GM12878 (cell line): ENCODE measurements at regions not wholly inside any gene's neighbourhood (a gene's known extent, or its start where the extent isn't known, plus 50 kb on each side); places are given as distances from the start of the nearest gene placed in this dataset.

Source experiments
- ATAC-seq: fragments of 200-7000 bp; cut with Tn5 transposase; 3 replicates; pipeline ENCODE4 v1.9.1; 2020; ENCODE audit warnings: mild to moderate bottlenecking, moderate library complexity
- BruUV-seq: library from RNA; stranded (reverse); fragments of 400-500 nt; replicated peaks from 2 replicates; lab custom pipeline; 2021; lab: Mats Ljungman, UMichigan
- CTCF ChIA-PET: fragments of 300-600 bp; sonication (Branson Sonifier 250); formaldehyde crosslinking; extraction: SDS; loops from one replicate; lab custom pipeline; 2021; ENCODE audit warnings: inconsistent platforms; lab: Yijun Ruan, JAX
- POLR2A ChIA-PET: fragments of 350-600 bp; formaldehyde crosslinking; extraction: SDS; loops from one replicate; lab custom pipeline; 2021; ENCODE audit warnings: inconsistent platforms; lab: Charles Lee
- RAD21 ChIA-PET: fragments of 300-600 bp; sonication (Branson Sonifier 250); formaldehyde crosslinking; loops from one replicate; lab custom pipeline; 2023; ENCODE audit warnings: antibody characterized with exemption; ENCODE audit not compliant: unreplicated experiment; lab: Charles Lee
- SMC1A ChIA-PET: fragments of 300-600 bp; sonication (Branson Sonifier 250); formaldehyde crosslinking; loops from one replicate; lab custom pipeline; 2023; ENCODE audit not compliant: unreplicated experiment, uncharacterized antibody; lab: Charles Lee
- DNase-seq: peaks from one replicate; pipeline ENCODE4 v3.0.0-alpha.2; 2011; ENCODE audit warnings: low read depth, low spot score
- FAIRE-seq: peaks from 3 replicates; lab custom pipeline; 2011; peaks lifted over from hg19 to GRCh38; lab: Jason Lieb, UNC
- H2AFZ ChIP-seq: 2 replicates; pipeline ENCODE4 v1.6.0; 2011; ENCODE audit warnings: low read depth, low read length, control low read depth; ENCODE audit not compliant: control insufficient read depth
- H3K27ac ChIP-seq: 2 replicates; pipeline ENCODE4 v1.5.1; 2011; ENCODE audit warnings: control low read depth; ENCODE audit not compliant: control insufficient read depth, insufficient read depth
- H3K27me3 ChIP-seq, 2 experiments: replicated peaks in 1 of 2; 2 replicates each; pipeline versions ENCODE4 v1.6.0 to v1.6.1; 2011; ENCODE audit warnings: low read length in 1 of 2; ENCODE audit not compliant: control insufficient read depth in 2 of 2, insufficient read depth in 2 of 2
- H3K36me3 ChIP-seq, 2 experiments: 2 replicates each; pipeline ENCODE4 v1.5.1; 2011; ENCODE audit warnings: low read length in 1 of 2; ENCODE audit not compliant: control insufficient read depth in 2 of 2, insufficient read depth in 2 of 2
- H3K4me1 ChIP-seq: 2 replicates; pipeline ENCODE4 v1.6.1; 2011; ENCODE audit warnings: mild to moderate bottlenecking, low read length, moderate library complexity, mixed read lengths; ENCODE audit not compliant: control insufficient read depth, insufficient read depth
- H3K4me2 ChIP-seq: 2 replicates; pipeline ENCODE4 v1.6.0; 2011; ENCODE audit warnings: control low read depth; ENCODE audit not compliant: control insufficient read depth, insufficient read depth
- H3K4me3 ChIP-seq: fragments of 200-600 bp; sonication (generic); 2 replicates; pipeline ENCODE4 v1.5.1; 2016
- H3K79me2 ChIP-seq: 2 replicates; pipeline ENCODE4 v1.6.0; 2011; ENCODE audit warnings: low read length; ENCODE audit not compliant: control insufficient read depth, insufficient read depth
- H3K9ac ChIP-seq: 2 replicates; pipeline ENCODE4 v1.8.0; 2011; ENCODE audit warnings: low read length, control low read depth, mixed read lengths; ENCODE audit not compliant: control insufficient read depth, insufficient read depth
- H3K9me3 ChIP-seq: replicated peaks from 3 replicates; pipeline ENCODE4 v1.5.1; 2011; ENCODE audit warnings: mild to moderate bottlenecking, low read length; ENCODE audit not compliant: control insufficient read depth, insufficient read depth
- H4K20me1 ChIP-seq: 2 replicates; pipeline ENCODE4 v1.6.0; 2011; ENCODE audit not compliant: control insufficient read depth, insufficient read depth
- ESRRA ChIP-seq: IDR thresholded peaks from 2 replicates; pipeline ENCODE4 v1.6.1; 2012; ENCODE audit warnings: mild to moderate bottlenecking, low read length, improper control_type of control experiment
- FOXK2 ChIP-seq: fragments of 450-650 bp; IDR thresholded peaks from 2 replicates; pipeline ENCODE4 v1.6.1; 2017; ENCODE audit warnings: mild to moderate bottlenecking, moderate library complexity
- NFXL1 ChIP-seq: fragments of 450-650 bp; IDR thresholded peaks from 2 replicates; pipeline ENCODE4 v1.6.1; 2017; ENCODE audit warnings: antibody characterized with exemption, mild to moderate bottlenecking, borderline replicate concordance
- SMC3 ChIP-seq: IDR thresholded peaks from 2 replicates; pipeline ENCODE4 v1.6.1; 2011; ENCODE audit warnings: low read length, improper control_type of control experiment, borderline replicate concordance
- WGBS: methylation state at CpG from one replicate; pipeline ENCODE4 v1.1.6; 2016; ENCODE audit warnings: low lambda C conversion rate; ENCODE audit not compliant: insufficient replicate concordance, insufficient coverage; ENCODE audit errors: missing lambda C conversion rate; 5-methylcytosine and 5-hydroxymethylcytosine counted together
- in situ Hi-C: fragments of 300-500 bp; cut with MboI; formaldehyde crosslinking; loops from 9 replicates; pipeline ENCODE4 v1.14.3; 2018; ENCODE audit warnings: mixed read lengths
- intact Hi-C: fragments of 100-400 bp; cut with micrococcal nuclease; formaldehyde crosslinking; loops from one replicate; pipeline ENCODE4 v1.14.2; 2022; ENCODE audit not compliant: unreplicated experiment
- TF ChIP-seq, protein P1 (sequence below): fragments of 450-650 bp; formaldehyde crosslinking; IDR thresholded peaks from 2 replicates; pipeline ENCODE4 v1.5.0; 2022; ENCODE audit warnings: mild to moderate bottlenecking, missing genetic modification characterization
- TF ChIP-seq, protein P2 (sequence below): IDR thresholded peaks from 2 replicates; pipeline ENCODE4 v1.6.1; 2012; ENCODE audit warnings: low read depth, low read length, improper control_type of control experiment
- TF ChIP-seq, protein P3 (sequence below): IDR thresholded peaks from 2 replicates; pipeline ENCODE4 v1.6.1; 2011; ENCODE audit warnings: low read depth, mild to moderate bottlenecking, low read length, moderate library complexity, borderline replicate concordance; ENCODE audit errors: extremely low read depth

DNA sequence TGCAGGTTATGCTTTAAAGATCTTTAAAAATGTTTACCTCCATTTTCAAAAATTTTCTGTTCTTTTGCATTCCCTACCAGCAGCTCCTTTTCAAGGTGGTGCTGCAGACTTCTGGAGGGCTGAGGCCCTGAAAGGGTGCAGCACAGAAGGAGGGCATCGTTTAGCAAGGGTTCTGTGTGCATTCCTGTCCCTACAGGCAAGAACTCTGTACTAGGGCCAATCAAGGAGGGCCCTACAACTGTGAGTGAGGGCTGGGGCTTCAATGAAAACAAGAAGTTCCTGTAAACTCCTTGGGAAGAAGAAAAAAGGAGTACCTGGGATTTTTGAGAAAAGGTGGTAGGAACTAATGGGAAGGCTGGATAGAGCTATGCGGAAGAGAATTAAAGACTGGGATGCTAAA is 50.7 kb upstream of the CSRP2 start:
- 50% methylated on average over 2 of the region's 2 CpGs for WGBS
- SMC1A ChIA-PET, result interaction anchor here (1.1 kb wide), 1 partner anchor 12 kb away, joined by 4 read pairs; no protein-coding TSS in a partner anchor
- no peaks in the 10 kb centered on the region for H3K9me3 ChIP-seq
- TF ChIP-seq, protein P1, sequence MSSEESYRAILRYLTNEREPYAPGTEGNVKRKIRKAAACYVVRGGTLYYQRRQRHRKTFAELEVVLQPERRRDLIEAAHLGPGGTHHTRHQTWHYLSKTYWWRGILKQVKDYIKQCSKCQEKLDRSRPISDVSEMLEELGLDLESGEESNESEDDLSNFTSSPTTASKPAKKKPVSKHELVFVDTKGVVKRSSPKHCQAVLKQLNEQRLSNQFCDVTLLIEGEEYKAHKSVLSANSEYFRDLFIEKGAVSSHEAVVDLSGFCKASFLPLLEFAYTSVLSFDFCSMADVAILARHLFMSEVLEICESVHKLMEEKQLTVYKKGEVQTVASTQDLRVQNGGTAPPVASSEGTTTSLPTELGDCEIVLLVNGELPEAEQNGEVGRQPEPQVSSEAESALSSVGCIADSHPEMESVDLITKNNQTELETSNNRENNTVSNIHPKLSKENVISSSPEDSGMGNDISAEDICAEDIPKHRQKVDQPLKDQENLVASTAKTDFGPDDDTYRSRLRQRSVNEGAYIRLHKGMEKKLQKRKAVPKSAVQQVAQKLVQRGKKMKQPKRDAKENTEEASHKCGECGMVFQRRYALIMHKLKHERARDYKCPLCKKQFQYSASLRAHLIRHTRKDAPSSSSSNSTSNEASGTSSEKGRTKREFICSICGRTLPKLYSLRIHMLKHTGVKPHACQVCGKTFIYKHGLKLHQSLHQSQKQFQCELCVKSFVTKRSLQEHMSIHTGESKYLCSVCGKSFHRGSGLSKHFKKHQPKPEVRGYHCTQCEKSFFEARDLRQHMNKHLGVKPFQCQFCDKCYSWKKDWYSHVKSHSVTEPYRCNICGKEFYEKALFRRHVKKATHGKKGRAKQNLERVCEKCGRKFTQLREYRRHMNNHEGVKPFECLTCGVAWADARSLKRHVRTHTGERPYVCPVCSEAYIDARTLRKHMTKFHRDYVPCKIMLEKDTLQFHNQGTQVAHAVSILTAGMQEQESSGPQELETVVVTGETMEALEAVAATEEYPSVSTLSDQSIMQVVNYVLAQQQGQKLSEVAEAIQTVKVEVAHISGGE (CRISPR knock-in tag), result no peak
- TF ChIP-seq, protein P2, sequence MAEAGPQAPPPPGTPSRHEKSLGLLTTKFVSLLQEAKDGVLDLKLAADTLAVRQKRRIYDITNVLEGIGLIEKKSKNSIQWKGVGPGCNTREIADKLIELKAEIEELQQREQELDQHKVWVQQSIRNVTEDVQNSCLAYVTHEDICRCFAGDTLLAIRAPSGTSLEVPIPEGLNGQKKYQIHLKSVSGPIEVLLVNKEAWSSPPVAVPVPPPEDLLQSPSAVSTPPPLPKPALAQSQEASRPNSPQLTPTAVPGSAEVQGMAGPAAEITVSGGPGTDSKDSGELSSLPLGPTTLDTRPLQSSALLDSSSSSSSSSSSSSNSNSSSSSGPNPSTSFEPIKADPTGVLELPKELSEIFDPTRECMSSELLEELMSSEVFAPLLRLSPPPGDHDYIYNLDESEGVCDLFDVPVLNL, result no peak
- TF ChIP-seq ESRRA (no peak), NFXL1 (no peak), FOXK2 (no peak), SMC3 (no peak)
- TF ChIP-seq, protein P3, sequence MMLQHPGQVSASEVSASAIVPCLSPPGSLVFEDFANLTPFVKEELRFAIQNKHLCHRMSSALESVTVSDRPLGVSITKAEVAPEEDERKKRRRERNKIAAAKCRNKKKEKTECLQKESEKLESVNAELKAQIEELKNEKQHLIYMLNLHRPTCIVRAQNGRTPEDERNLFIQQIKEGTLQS, result no peak
- TF ChIP-seq, all 136 proteins: peak for 0
- Histone ChIP-seq H3K27ac (no peak overlapping the region), H3K36me3 (no peaks in the 10 kb centered on the region), H3K9ac (no peak overlapping the region), H3K4me3 (no peak overlapping the region), H4K20me1 (no peaks in the 10 kb centered on the region), H2AFZ (no peak overlapping the region), H3K27me3 (no peaks in the 10 kb centered on the region; a peak in 1 of 4 replicates), H3K79me2 (no peaks in the 10 kb centered on the region), H3K4me1 (no peaks in the 10 kb centered on the region), H3K4me2 (no peak overlapping the region)
- POLR2A ChIA-PET, result no interaction called here
- CTCF ChIA-PET, result interaction anchor here (3.5 kb wide), 1 partner anchor 307 kb away, joined by 13 read pairs; no protein-coding TSS in a partner anchor
- DNase-seq, result no peak
- no TSS peak for BruUV-seq
- no peak for ATAC-seq
- RAD21 ChIA-PET, result no interaction called here
- intact Hi-C loops, result loop anchor here (5.0 kb wide), 1 partner anchor 137 kb away; no protein-coding TSS in a partner anchor
- in situ Hi-C loops, result no loop called here
- no peak for FAIRE-seq
